ENCODE measurements at regions not wholly inside any gene's neighbourhood (a gene's known extent, or its start where the extent isn't known, plus 50 kb on each side); places are given as distances from the start of the nearest gene placed in this dataset.

DNA sequence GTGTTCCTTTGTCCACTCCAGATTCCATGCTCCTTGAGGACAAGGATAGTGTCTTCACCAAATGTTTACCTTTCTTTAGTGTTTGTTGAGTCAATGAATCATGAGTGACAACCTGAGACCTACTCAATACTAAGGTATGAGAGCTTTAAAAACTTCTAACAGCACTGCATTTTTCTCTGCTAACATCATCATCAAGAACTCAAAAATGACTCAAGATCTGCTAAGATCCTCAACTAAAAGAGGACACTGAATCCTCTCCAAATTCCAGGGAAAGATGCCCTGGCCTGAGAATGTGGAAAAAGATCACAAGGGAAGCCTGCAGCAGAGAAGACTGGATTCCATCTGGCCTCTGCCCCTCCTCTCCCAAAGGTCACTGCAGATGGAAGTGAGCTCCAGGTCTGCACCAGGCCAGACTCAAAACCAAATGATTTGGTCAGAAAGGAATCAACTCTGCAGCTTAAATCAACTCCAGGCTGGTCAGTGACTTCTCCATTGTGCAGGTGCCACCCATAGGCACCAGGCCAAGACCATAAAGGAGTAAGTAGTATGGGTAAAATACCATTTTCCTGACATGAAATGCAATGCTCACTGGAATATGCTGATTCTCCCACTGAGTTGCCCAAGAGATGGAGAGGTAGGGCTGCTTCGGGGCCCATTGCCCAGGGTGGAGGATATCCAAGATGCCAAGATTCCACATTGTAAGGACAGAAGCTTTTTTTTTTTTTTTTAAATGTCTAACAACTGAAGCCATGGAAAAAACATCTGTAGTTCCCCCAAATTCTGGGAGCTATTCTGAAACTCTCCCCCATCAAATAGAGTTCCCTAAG lies 89.5 kb upstream of the DOCK9 start:
- no peak for TF ChIP-seq CTCF (conservative IDR thresholded peaks at IDR 0.05 in 1 of 2, IDR thresholded peaks at IDR 0.05 in 1 of 2; ENCODE audit: low read depth in 1 of 2, low read length in 2 of 2)
- no peak for TF ChIP-seq EZH2 (IDR thresholded peaks at IDR 0.05; ENCODE audit: low read length, missing control alignments)

Measured in fibroblast of lung (primary cell).